Suprapubic skin (tissue), 4 donors: ENCODE measurements at regions not wholly inside any gene's neighbourhood (a gene's known extent, or its start where the extent isn't known, plus 50 kb on each side); places are given as distances from the start of the nearest gene placed in this dataset.

Source experiments
- DNase-seq, 2 donors: peaks; one replicate each; pipeline ENCODE4 v3.0.0-alpha.2; 2019; ENCODE audit warnings: low spot score in 2 of 2
- H3K27ac ChIP-seq: fragments of 200-600 bp; sonication (generic); one replicate; pipeline ENCODE4 v1.5.1; 2019
- H3K27me3 ChIP-seq: fragments of 200-600 bp; sonication (generic); one replicate; pipeline ENCODE4 v1.5.1; 2019
- H3K36me3 ChIP-seq: fragments of 200-600 bp; sonication (generic); one replicate; pipeline ENCODE4 v1.5.1; 2019
- H3K4me1 ChIP-seq: fragments of 200-600 bp; sonication (generic); one replicate; pipeline ENCODE4 v1.5.1; 2019
- H3K4me3 ChIP-seq: fragments of 200-600 bp; sonication (generic); one replicate; pipeline ENCODE4 v1.5.1; 2019; ENCODE audit warnings: mild to moderate bottlenecking
- H3K9me3 ChIP-seq: fragments of 200-600 bp; sonication (generic); one replicate; pipeline ENCODE4 v1.5.1; 2019
- EP300 ChIP-seq: sonication (generic); formaldehyde crosslinking; IDR thresholded peaks from one replicate; pipeline ENCODE4 v1.6.1; 2017; ENCODE audit warnings: antibody characterized with exemption
- POLR2A ChIP-seq, 2 donors: fragments of 450-650 bp; IDR thresholded peaks; one replicate each; pipeline ENCODE4 v1.6.1; 2017; ENCODE audit warnings: antibody characterized with exemption in 2 of 2, mild to moderate bottlenecking in 2 of 2, moderate library complexity in 2 of 2
- POLR2AphosphoS5 ChIP-seq, 3 donors: sonication (generic); formaldehyde crosslinking; IDR thresholded peaks; one replicate each; pipeline ENCODE4 v1.6.1; 2017; ENCODE audit warnings: antibody characterized with exemption in 3 of 3
- WGBS: methylation state at CpG from one replicate; pipeline ENCODE4 v1.1.5; 2018; 5-methylcytosine and 5-hydroxymethylcytosine counted together
- TF ChIP-seq, protein P1 (sequence below), 2 donors: fragments of 200-600 bp in 1 of 2; fragments of 450-650 bp in 1 of 2; sonication (generic) in 1 of 2; IDR thresholded peaks; one replicate each; pipeline ENCODE4 v1.5.1; 2016 to 2019; ENCODE audit warnings: antibody characterized with exemption in 2 of 2, mild to moderate bottlenecking in 1 of 2, moderate library complexity in 1 of 2

GRCh38 chr10:83167081-83167480 is 972.2 kb upstream of the GHITM start:
- H3K27ac ChIP-seq, result no peak overlapping the region
- no peak for DNase-seq
- TF ChIP-seq POLR2AphosphoS5 (IDR thresholded peaks at IDR 0.05) (no peak), EP300 (no peak), POLR2A (IDR thresholded peaks at IDR 0.05) (no peak)
- TF ChIP-seq, protein P1, sequence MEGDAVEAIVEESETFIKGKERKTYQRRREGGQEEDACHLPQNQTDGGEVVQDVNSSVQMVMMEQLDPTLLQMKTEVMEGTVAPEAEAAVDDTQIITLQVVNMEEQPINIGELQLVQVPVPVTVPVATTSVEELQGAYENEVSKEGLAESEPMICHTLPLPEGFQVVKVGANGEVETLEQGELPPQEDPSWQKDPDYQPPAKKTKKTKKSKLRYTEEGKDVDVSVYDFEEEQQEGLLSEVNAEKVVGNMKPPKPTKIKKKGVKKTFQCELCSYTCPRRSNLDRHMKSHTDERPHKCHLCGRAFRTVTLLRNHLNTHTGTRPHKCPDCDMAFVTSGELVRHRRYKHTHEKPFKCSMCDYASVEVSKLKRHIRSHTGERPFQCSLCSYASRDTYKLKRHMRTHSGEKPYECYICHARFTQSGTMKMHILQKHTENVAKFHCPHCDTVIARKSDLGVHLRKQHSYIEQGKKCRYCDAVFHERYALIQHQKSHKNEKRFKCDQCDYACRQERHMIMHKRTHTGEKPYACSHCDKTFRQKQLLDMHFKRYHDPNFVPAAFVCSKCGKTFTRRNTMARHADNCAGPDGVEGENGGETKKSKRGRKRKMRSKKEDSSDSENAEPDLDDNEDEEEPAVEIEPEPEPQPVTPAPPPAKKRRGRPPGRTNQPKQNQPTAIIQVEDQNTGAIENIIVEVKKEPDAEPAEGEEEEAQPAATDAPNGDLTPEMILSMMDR (IDR thresholded peaks at IDR 0.05), result no peak
- H3K9me3 ChIP-seq, result no peaks in the 10 kb centered on the region
- no peaks in the 10 kb centered on the region for H3K36me3 ChIP-seq
- 55% methylated on average over 4 of the region's 4 CpGs for WGBS
- H3K4me3 ChIP-seq, result no peak overlapping the region
- H3K27me3 ChIP-seq, result no peaks in the 10 kb centered on the region
- no peaks in the 10 kb centered on the region for H3K4me1 ChIP-seq

DNA sequence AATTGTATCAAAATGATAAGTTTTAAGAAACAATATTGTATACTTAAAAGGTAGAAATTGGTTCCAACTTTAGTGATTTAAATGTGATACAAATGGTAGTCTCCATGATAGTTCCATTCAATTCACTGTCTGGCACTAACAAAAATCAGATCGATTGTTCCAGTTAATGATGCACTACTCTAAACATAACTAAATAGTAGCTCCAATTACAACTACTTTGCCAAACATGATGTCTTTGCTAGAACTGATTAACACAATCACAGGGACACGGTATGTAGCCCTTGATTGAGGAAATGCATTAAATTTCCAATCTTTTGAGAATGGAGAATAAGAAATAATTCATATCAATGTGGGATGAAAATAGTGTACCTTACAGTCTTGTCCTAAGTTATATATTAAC is 962.4 kb upstream of the GHITM start:
- 84% methylated on average over 2 of the region's 2 CpGs for WGBS
- DNase-seq, result no peak
- Histone ChIP-seq H3K36me3 (no peaks in the 10 kb centered on the region), H3K27ac (no peak overlapping the region), H3K27me3 (no peaks in the 10 kb centered on the region), H3K4me3 (no peak overlapping the region), H3K9me3 (no peaks in the 10 kb centered on the region), H3K4me1 (no peaks in the 10 kb centered on the region)
- TF ChIP-seq EP300 (no peak), POLR2AphosphoS5 (IDR thresholded peaks at IDR 0.05) (no peak), POLR2A (IDR thresholded peaks at IDR 0.05) (no peak)
- TF ChIP-seq, protein P1 (IDR thresholded peaks at IDR 0.05), result no peak

GRCh38 chr10:83178526-83178925 is 960.8 kb upstream of the GHITM start:
- DNase-seq, result no peak
- no peaks in the 10 kb centered on the region for H3K4me1 ChIP-seq
- H3K27me3 ChIP-seq, result no peaks in the 10 kb centered on the region
- no peaks in the 10 kb centered on the region for H3K36me3 ChIP-seq
- H3K27ac ChIP-seq, result no peak overlapping the region
- H3K9me3 ChIP-seq, result no peaks in the 10 kb centered on the region
- no peak overlapping the region for H3K4me3 ChIP-seq
- no peak for TF ChIP-seq POLR2A (IDR thresholded peaks at IDR 0.05)
- TF ChIP-seq, protein P1 (IDR thresholded peaks at IDR 0.05), result no peak
- TF ChIP-seq EP300, result no peak
- TF ChIP-seq POLR2AphosphoS5 (IDR thresholded peaks at IDR 0.05), result no peak

GRCh38 chr10:83179371-83179770 is 959.9 kb upstream of the GHITM start:
- H3K27ac ChIP-seq, result no peak overlapping the region
- 71% methylated on average over 4 of the region's 4 CpGs for WGBS

DNA sequence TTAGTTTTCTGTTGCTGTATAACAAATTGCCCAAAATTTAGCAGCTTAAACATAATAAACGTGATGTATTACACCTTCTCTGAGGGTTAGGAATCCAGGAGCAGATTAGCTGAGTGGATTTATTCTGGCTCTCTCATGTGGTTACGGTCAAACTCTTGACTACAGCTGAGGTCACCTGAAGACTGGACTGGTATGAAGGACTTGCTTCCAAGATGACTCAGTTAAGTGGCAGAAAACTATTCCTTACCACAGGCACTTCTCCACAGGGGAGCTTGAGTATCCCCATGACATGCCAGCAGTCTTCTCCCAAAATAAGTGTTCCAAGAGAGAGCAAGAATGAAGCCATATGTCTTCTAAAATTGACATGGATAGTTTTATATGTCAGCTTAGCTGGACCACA is 957.2 kb upstream of the GHITM start:
- Histone ChIP-seq H3K27ac (no peak overlapping the region), H3K4me3 (no peak overlapping the region), H3K4me1 (no peaks in the 10 kb centered on the region), H3K36me3 (no peaks in the 10 kb centered on the region), H3K9me3 (no peaks in the 10 kb centered on the region), H3K27me3 (no peaks in the 10 kb centered on the region)
- WGBS, result 87% methylated on average over 2 of the region's 2 CpGs
- DNase-seq, result no peak
- TF ChIP-seq EP300 (no peak), POLR2A (IDR thresholded peaks at IDR 0.05) (no peak), POLR2AphosphoS5 (IDR thresholded peaks at IDR 0.05) (no peak)
- TF ChIP-seq, protein P1 (IDR thresholded peaks at IDR 0.05), result no peak

More at GRCh38 chr10:83179371-83179770, 959.9 kb upstream of the GHITM start:
- TF ChIP-seq EP300, result no peak
- TF ChIP-seq POLR2AphosphoS5 (IDR thresholded peaks at IDR 0.05), result no peak
- TF ChIP-seq, protein P1 (IDR thresholded peaks at IDR 0.05), result no peak
- no peak for DNase-seq
- no peaks in the 10 kb centered on the region for H3K4me1 ChIP-seq
- no peaks in the 10 kb centered on the region for H3K27me3 ChIP-seq
- H3K4me3 ChIP-seq, result no peak overlapping the region
- no peaks in the 10 kb centered on the region for H3K36me3 ChIP-seq
- H3K9me3 ChIP-seq, result no peaks in the 10 kb centered on the region
